Mesothelial cell of epicardium (in vitro differentiated cells): ENCODE measurements at regions not wholly inside any gene's neighbourhood (a gene's known extent, or its start where the extent isn't known, plus 50 kb on each side); places are given as distances from the start of the nearest gene placed in this dataset.
"Not testable (repeated sequence)": the region's sequence is repeated elsewhere in the genome, so short reads cannot be mapped to it uniquely, and the experiment has no call there.

Experiments
- DNase-seq, 2 experiments: peaks; one replicate each; pipeline ENCODE4 v3.0.0; 2021; ENCODE audit warnings: low spot score in 2 of 2; ENCODE audit not compliant: unreplicated experiment in 2 of 2
- H3K27ac Mint-ChIP-seq: 2 replicates; pipeline ENCODE4 v1.8.0; 2021; ENCODE audit warnings: mixed read lengths
- H3K27me3 Mint-ChIP-seq: 2 replicates; pipeline ENCODE4 v1.8.0; 2021; ENCODE audit warnings: low read depth, mixed read lengths
- H3K36me3 Mint-ChIP-seq: 2 replicates; pipeline ENCODE4 v1.8.0; 2021; ENCODE audit warnings: mixed read lengths
- H3K4me1 Mint-ChIP-seq: 2 replicates; pipeline ENCODE4 v1.8.0; 2021; ENCODE audit warnings: mixed read lengths
- H3K4me3 Mint-ChIP-seq: 2 replicates; pipeline ENCODE4 v1.8.0; 2021; ENCODE audit warnings: mild to moderate bottlenecking, moderate library complexity, mixed read lengths
- H3K9me3 Mint-ChIP-seq: 2 replicates; pipeline ENCODE4 v1.8.0; 2021; ENCODE audit warnings: mixed read lengths
- CTCF ChIP-seq: fragments of 200-600 bp; sonication (generic); IDR thresholded peaks from one replicate; pipeline ENCODE4 v1.5.0; 2021; ENCODE audit warnings: antibody characterized with exemption; ENCODE audit not compliant: unreplicated experiment

- Mint-ChIP-seq H3K27ac (no peak overlapping the region), H3K9me3 (peaks cover 14% of the 10 kb centered on the region), H3K27me3 (no peaks in the 10 kb centered on the region), H3K4me1 (no peaks in the 10 kb centered on the region), H3K4me3 (no peak overlapping the region), H3K36me3 (no peaks in the 10 kb centered on the region)
- TF ChIP-seq CTCF: no peak
- no peak for DNase-seq
Observed at GRCh38 chr4:108416831-108417230, 203.5 kb upstream of the RPL34 start.

- Mint-ChIP-seq H3K4me3 (no peak overlapping the region), H3K9me3 (peaks cover 8% of the 10 kb centered on the region), H3K36me3 (no peaks in the 10 kb centered on the region), H3K27me3 (no peaks in the 10 kb centered on the region), H3K27ac (no peak overlapping the region), H3K4me1 (peaks cover 2% of the 10 kb centered on the region)
- no peak for DNase-seq
- TF ChIP-seq CTCF: no peak
Observed at GRCh38 chr4:108415389-108415788, 205.0 kb upstream of the RPL34 start.

GRCh38 chr4:108411836-108412235 is 208.5 kb upstream of the RPL34 start:
- no peak for DNase-seq
- Mint-ChIP-seq H3K4me1 (peaks cover 2% of the 10 kb centered on the region), H3K4me3 (no peak overlapping the region), H3K9me3 (peaks cover 10% of the 10 kb centered on the region), H3K27ac (no peak overlapping the region), H3K36me3 (no peaks in the 10 kb centered on the region), H3K27me3 (no peaks in the 10 kb centered on the region)
- TF ChIP-seq CTCF: no peak

DNA sequence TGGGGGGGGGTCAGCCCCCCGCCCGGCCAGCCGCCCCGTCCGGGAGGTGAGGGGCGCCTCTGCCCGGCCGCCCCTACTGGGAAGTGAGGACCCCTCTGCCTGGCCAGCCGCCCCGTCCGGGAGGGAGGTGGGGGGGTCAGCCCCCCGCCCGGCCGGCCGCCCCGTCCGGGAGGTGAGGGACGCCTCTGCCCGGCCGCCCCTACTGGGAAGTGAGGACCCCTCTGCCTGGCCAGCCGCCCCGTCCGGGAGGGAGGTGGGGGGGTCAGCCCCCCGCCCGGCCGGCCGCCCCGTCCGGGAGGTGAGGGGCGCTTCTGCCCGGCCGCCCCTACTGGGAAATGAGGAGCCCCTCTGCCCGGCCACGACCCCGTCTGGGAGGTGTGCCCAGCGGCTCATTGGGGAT is 210.7 kb upstream of the RPL34 start:
- not testable (repeated sequence) for H3K4me3 Mint-ChIP-seq, H3K27ac Mint-ChIP-seq, H3K4me1 Mint-ChIP-seq, H3K27me3 Mint-ChIP-seq, DNase-seq, H3K36me3 Mint-ChIP-seq
- H3K9me3 Mint-ChIP-seq: peaks cover 23% of the 10 kb centered on the region

DNA sequence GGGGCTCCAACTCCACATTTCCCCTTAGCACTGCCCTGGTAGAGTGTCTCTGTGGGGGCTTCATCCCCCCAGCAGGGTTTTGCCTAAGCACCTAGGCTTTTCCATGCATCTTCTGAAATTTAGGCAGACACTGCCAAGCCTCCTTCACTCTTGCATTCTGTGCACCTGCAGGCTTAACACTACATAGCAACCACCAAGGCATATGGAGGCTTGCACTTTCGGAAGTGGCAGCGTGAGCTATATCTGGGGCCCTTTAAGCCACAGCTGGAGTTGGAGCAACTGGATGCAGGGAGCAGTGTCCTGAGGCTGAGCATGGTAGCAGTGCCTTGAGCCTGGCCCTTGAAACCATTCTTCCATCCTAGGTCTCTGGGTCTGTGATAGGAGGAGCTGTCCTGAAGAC is 214.8 kb upstream of the RPL34 start:
- no peak overlapping the region for H3K4me3 Mint-ChIP-seq
- DNase-seq: no peak
- no peak for TF ChIP-seq CTCF
- peaks cover 23% of the 10 kb centered on the region for H3K9me3 Mint-ChIP-seq
- no peaks in the 10 kb centered on the region for H3K4me1 Mint-ChIP-seq
- H3K27me3 Mint-ChIP-seq: no peaks in the 10 kb centered on the region
- no peaks in the 10 kb centered on the region for H3K36me3 Mint-ChIP-seq
- H3K27ac Mint-ChIP-seq: no peak overlapping the region

DNA sequence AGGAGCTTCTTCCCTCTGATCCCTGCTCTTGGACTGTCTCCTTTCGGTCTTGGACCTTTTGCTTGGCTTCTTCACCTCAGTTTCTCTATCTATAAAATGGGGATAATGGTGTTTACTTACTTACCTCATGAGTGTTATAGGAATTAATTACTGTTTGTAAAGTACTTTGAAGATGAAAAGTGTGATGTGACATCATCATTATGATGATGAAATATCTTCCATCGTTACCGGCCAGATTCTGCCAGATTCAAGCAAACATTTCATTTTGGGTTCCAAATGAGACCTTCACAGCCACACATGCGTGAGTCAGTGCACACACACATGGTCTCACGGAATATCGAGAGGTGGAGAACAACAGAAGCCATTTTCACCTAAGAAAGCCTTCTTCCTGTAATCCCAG is 220.1 kb upstream of the RPL34 start:
- Mint-ChIP-seq H3K9me3 (peaks cover 8% of the 10 kb centered on the region), H3K4me1 (peaks cover 5% of the 10 kb centered on the region), H3K27me3 (no peaks in the 10 kb centered on the region), H3K27ac (no peak overlapping the region), H3K36me3 (no peaks in the 10 kb centered on the region), H3K4me3 (no peak overlapping the region)
- DNase-seq: no peak
- TF ChIP-seq CTCF: no peak
